Lower leg skin (tissue), 3 donors: ENCODE measurements at regions not wholly inside any gene's neighbourhood (a gene's known extent, or its start where the extent isn't known, plus 50 kb on each side); places are given as distances from the start of the nearest gene placed in this dataset.

Experiments used
- CTCF ChIP-seq, 3 donors: fragments of 450-650 bp; IDR thresholded peaks; one replicate each; pipeline ENCODE4 v1.5.1; 2016; ENCODE audit warnings: antibody characterized with exemption in 3 of 3, mild to moderate bottlenecking in 3 of 3, moderate library complexity in 2 of 3
- POLR2A ChIP-seq, 2 donors: fragments of 450-650 bp; IDR thresholded peaks; one replicate each; pipeline ENCODE4 v1.6.1; 2016 to 2017; ENCODE audit warnings: antibody characterized with exemption in 2 of 2, mild to moderate bottlenecking in 1 of 2, moderate library complexity in 1 of 2

GRCh38 chr5:88542786-88543185, 274.1 kb upstream of the TMEM161B start:
- TF ChIP-seq CTCF (IDR thresholded peaks at IDR 0.05) (no peak), POLR2A (IDR thresholded peaks at IDR 0.05) (no peak)
